Uterus (tissue), 2 donors: ENCODE measurements at regions not wholly inside any gene's neighbourhood (a gene's known extent, or its start where the extent isn't known, plus 50 kb on each side); places are given as distances from the start of the nearest gene placed in this dataset.

Experiments used
- CTCF ChIP-seq, 4 experiments: fragments of 200-600 bp in 2 of 4; fragments of 450-650 bp in 2 of 4; sonication (generic) in 2 of 4; IDR thresholded peaks; one replicate each; pipeline ENCODE4 v1.5.1; 2016 to 2019; ENCODE audit warnings: antibody characterized with exemption in 4 of 4, mild to moderate bottlenecking in 2 of 4, moderate library complexity in 1 of 4
- POLR2A ChIP-seq, 2 donors: fragments of 450-650 bp; IDR thresholded peaks; one replicate each; pipeline ENCODE4 v1.6.1; 2016; ENCODE audit warnings: antibody characterized with exemption in 2 of 2, mild to moderate bottlenecking in 1 of 2, moderate library complexity in 1 of 2

- TF ChIP-seq CTCF (IDR thresholded peaks at IDR 0.05) (no peak), POLR2A (IDR thresholded peaks at IDR 0.05) (no peak)
These were observed 450.5 kb downstream of the ARAP2 start for GRCh38 chr4:35793766-35794165.
